Spinal cord (tissue), 9 donors: ENCODE measurements at regions not wholly inside any gene's neighbourhood (a gene's known extent, or its start where the extent isn't known, plus 50 kb on each side); places are given as distances from the start of the nearest gene placed in this dataset.
"Not testable (repeated sequence)": the region's sequence is repeated elsewhere in the genome, so short reads cannot be mapped to it uniquely, and the experiment has no call there.

Experiments
- DNase-seq, 6 donors: peaks; one replicate each; pipeline versions ENCODE4 v3.0.0 to v3.0.0-alpha.2; 2013 to 2015; ENCODE audit warnings: low spot score in 6 of 6, low read depth in 4 of 6
- H3K27ac ChIP-seq: one replicate; pipeline ENCODE4 v1.5.1; 2013; ENCODE audit warnings: low read depth, low read length, control low read depth
- H3K27me3 ChIP-seq: one replicate; pipeline ENCODE4 v1.6.1; 2013; ENCODE audit warnings: low read length; ENCODE audit not compliant: control insufficient read depth, insufficient read depth
- H3K36me3 ChIP-seq: one replicate; pipeline ENCODE4 v1.6.1; 2013; ENCODE audit warnings: low read length; ENCODE audit not compliant: control insufficient read depth, insufficient read depth
- H3K4me1 ChIP-seq: one replicate; pipeline ENCODE4 v1.6.1; 2013; ENCODE audit warnings: low read length; ENCODE audit not compliant: control insufficient read depth, insufficient read depth
- H3K4me3 ChIP-seq: one replicate; pipeline ENCODE4 v1.5.1; 2013; ENCODE audit warnings: low read depth, low read length, control low read depth
- H3K9me3 ChIP-seq: one replicate; pipeline ENCODE4 v1.6.1; 2013; ENCODE audit warnings: low read length; ENCODE audit not compliant: control insufficient read depth, insufficient read depth
- WGBS: methylation state at CpG from one replicate; pipeline ENCODE4 v1.1.5; 2013; ENCODE audit warnings: missing lambda C conversion rate; ENCODE audit not compliant: insufficient coverage; 5-methylcytosine and 5-hydroxymethylcytosine counted together
- donor health status: healthy.

DNA sequence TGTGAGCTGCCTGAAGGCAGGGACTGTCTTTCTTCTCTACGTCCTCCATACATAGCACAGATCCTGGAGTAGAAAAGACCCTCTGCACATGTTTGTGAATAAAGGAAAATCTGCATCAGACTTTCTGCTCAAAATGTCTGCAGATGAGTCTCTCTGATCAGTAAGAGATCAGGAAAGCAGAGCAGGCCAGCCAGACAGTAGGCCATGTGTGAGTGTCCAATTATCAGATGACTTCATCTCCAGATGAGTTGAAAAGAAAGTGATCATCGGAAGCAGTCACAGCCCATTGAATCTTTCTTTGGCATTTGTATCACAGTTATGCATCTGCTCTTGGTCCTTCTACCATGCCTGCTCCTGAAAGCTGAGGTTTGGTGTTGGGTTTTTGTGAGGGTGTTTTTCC is 298.7 kb upstream of the NCAM1 start:
- no peak for DNase-seq
- Histone ChIP-seq H3K27me3 (no peaks in the 10 kb centered on the region), H3K36me3 (no peaks in the 10 kb centered on the region), H3K4me1 (no peaks in the 10 kb centered on the region), H3K27ac (no peak overlapping the region), H3K9me3 (no peaks in the 10 kb centered on the region), H3K4me3 (no peak overlapping the region)
- WGBS = 86% methylated on average over 1 of the region's 2 CpGs

DNA sequence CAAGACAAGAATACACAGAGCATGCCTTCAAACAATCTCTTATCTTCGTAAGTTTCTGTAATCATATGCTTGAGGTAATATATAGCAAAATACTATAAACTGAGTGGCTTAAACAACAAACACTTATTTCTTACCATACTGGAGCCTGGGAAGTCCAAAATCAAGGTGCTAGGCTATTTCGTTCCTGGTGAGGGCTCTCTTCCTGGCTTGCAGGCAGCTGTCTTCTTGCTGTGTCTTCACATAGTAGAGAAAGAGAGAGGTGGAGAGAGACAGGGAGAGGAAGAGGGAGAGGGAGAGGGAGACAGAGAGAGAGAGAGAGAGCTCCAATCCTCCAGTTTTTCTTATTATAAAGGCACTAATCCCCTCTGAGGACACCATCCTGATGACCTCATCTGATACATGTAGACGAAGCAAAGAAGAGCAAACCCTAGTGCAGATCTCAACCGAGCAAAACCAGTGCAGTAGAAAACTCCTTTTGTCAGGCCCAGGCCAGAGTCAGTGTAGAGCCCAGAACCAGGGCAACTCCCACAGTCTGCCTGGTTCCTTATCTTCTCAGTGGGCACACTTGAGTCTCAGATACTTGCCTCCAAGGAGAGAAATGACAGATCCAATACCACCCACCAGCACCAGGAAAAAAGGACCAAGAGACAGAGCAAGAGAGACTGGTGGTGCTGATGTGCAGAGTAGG is 297.1 kb upstream of the NCAM1 start:
- H3K27ac ChIP-seq = no peak overlapping the region
- 94% methylated on average over 3 of the region's 4 CpGs for WGBS
- no peak for DNase-seq
- H3K27me3 ChIP-seq = no peaks in the 10 kb centered on the region
- no peaks in the 10 kb centered on the region for H3K4me1 ChIP-seq
- H3K9me3 ChIP-seq = no peaks in the 10 kb centered on the region
- no peak overlapping the region for H3K4me3 ChIP-seq
- H3K36me3 ChIP-seq = no peaks in the 10 kb centered on the region

DNA sequence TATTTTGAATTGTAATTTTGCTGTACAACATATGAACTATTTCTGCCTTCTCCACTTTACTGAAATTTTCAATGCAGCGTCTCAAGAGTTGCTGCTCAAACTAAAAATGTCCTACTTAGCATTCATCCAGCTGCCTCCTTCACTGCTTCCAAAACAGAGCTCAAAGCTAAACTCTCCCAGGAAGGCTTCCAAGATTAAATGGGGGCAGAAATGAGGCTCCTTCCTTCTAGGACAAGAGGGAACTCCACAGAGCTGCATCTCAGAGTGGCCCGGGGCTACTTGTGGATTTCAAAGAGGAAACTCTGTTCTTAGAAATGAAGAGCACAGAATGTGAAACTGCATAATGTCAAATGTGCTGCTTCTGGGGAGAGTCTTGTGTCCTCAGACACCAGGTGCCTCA is 295.9 kb upstream of the NCAM1 start:
- DNase-seq = peak in 1 of 6 donors; percentile 78
- no peak overlapping the region for H3K4me3 ChIP-seq
- 80% methylated on average over 1 of the region's 2 CpGs for WGBS
- no peaks in the 10 kb centered on the region for H3K4me1 ChIP-seq
- H3K27me3 ChIP-seq = no peaks in the 10 kb centered on the region
- no peaks in the 10 kb centered on the region for H3K36me3 ChIP-seq
- no peak overlapping the region for H3K27ac ChIP-seq
- H3K9me3 ChIP-seq = no peaks in the 10 kb centered on the region

DNA sequence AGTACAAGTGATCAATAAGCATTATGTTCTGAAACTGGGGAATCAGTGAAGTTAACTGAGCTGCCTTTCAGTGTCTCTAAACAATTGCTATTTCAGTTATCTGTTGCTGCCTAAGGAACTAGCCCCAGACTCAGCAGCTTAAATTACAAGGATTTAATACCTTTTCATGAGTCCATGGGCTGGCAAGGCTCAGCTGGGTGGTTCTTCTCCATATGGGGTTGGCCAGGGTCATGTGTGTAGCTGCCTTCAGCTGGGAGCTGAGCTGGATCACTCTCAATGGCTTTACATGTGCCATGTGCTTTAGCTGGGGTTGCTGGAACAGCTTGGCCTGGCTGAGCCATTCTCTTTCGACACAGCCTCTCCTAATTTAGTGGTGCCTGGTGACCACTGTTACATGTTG is 295.0 kb upstream of the NCAM1 start:
- no peak for DNase-seq
- Histone ChIP-seq H3K4me1 (peaks cover 5% of the 10 kb centered on the region), H3K27me3 (no peaks in the 10 kb centered on the region), H3K9me3 (no peaks in the 10 kb centered on the region), H3K27ac (no peak overlapping the region), H3K4me3 (no peak overlapping the region), H3K36me3 (no peaks in the 10 kb centered on the region)
- 100% methylated on average over 1 of the region's 1 CpG for WGBS

DNA sequence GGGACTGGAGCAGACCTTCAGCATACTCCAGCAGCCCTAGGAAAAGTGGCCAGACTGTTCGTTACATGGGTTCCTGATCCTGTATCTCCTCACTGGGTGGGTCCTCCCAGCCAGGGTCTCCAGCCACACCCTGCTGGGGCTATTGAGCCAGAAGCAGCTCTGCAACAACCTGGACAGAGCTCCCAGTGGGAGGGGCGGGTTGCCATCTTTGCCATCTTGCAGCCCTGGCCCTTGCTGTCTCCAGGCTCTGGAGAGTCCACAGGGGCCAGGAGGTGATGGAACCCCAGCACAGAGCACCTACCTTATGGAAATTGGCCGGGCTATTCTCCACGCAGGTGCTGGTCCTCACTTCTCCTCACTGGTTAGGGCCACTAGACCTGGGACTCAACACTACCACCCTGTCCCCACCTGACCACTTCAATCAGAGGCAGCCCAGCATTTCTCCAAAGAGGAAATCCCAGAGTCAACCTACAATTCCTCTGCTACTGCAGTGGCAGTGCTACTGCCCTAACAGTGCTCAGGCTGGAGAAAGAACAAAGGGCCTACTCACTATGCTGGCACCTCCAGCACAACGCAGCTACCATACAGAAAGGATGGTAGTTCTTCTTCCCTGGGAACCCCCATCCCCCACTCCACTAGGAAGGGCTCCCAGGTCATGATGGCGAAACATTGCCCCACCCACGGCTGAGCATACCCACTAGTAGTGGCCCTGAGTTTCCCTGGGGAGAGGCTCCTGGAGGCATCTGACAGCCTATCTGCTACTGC is 290.2 kb upstream of the NCAM1 start:
- Histone ChIP-seq H3K36me3 (no peaks in the 10 kb centered on the region), H3K4me3 (no peak overlapping the region), H3K9me3 (no peaks in the 10 kb centered on the region), H3K4me1 (peaks cover 9% of the 10 kb centered on the region), H3K27ac (no peak overlapping the region), H3K27me3 (no peaks in the 10 kb centered on the region)
- 81% methylated on average over 7 of the region's 7 CpGs for WGBS
- DNase-seq = no peak

DNA sequence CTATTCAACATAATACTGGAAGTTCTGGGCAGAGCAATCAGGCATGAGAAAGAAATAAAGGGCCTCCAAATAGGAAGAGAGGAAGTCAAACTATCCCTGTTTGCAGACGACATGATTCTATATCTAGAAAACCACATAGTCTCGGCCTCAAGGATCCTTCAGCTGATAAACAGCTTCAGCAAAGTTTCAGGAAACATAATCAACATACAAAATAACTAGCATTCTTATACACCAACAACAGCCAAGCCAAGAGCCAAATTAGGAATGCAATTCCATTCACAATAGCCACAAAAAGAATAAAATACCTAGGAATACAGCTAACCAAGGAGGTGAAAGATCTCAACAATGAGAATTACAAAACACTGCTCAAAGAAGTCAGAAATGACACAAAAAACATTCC is 287.8 kb upstream of the NCAM1 start:
- H3K4me3 ChIP-seq, H3K27ac ChIP-seq, H3K27me3 ChIP-seq, H3K36me3 ChIP-seq, H3K4me1 ChIP-seq, H3K9me3 ChIP-seq, DNase-seq: not testable (repeated sequence)
- 83% methylated on average over 1 of the region's 2 CpGs for WGBS

DNA sequence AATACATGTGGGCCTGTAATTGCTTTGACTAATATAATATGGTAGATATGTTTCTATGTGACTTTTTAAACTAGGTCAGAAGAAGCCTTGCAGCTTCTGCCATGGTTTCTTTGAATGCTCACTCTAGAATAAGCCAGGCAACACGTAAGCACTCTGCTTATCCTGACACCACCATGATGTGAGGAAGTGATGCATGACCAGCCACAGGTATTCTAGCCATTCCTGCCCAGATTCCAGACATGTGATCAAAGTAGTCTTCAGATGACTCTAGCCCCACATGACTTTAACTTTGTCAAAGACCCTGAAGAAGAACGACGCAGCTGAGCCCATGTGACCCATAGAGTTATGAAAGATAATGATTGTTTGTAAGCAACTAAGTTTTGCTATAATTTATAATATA is 276.1 kb upstream of the NCAM1 start:
- H3K27ac ChIP-seq = no peak overlapping the region
- DNase-seq = no peak
- H3K9me3 ChIP-seq = no peaks in the 10 kb centered on the region
- no peaks in the 10 kb centered on the region for H3K27me3 ChIP-seq
- H3K36me3 ChIP-seq = no peaks in the 10 kb centered on the region
- 100% methylated on average over 1 of the region's 3 CpGs for whole genome bisulfite sequencing
- no peaks in the 10 kb centered on the region for H3K4me1 ChIP-seq
- no peak overlapping the region for H3K4me3 ChIP-seq

DNA sequence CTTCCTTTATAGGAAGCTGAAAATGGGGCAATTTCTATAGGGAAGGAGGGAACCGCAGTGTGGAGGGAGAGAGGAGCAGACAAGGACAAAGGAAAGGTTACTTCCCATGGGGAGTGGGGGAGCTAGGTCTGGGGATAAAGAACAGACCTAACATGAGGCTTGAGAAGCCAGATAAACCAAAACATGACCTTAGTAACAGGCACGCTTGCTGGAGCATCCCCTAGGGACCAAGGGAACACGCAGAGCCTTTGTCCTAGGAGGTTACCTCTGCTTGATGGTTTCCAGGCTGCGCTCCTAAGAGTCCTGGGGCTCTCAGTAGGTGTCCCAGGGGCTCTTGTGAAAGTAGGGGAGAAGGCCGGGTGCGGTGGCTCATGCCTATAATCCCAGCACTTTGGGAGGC is 271.4 kb upstream of the NCAM1 start:
- H3K36me3 ChIP-seq = no peaks in the 10 kb centered on the region
- H3K4me3 ChIP-seq = no peak overlapping the region
- DNase-seq = no peak
- no peaks in the 10 kb centered on the region for H3K27me3 ChIP-seq
- H3K9me3 ChIP-seq = no peaks in the 10 kb centered on the region
- 85% methylated on average over 6 of the region's 6 CpGs for WGBS
- H3K4me1 ChIP-seq = no peaks in the 10 kb centered on the region
- H3K27ac ChIP-seq = no peak overlapping the region

DNA sequence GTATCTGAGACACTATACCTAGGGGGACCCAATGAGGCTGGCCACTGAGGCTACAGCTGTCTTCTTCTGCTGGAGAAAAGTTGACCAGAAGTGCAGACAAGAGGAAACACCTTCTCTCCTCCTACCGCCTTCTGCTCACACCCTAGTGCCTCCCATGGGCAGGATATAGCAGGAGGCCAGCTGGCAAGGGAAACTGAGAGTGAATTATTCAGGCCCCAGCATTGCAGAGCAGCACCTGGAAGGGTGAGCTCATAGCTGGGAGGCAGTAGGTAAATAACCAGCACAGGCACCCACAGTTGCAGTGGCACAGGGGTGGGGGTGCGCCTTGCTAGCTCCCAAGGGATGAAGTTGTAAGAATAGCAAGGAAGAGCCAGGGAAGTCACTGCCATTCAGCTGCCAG is 267.4 kb upstream of the NCAM1 start:
- H3K36me3 ChIP-seq = no peaks in the 10 kb centered on the region
- no peak overlapping the region for H3K27ac ChIP-seq
- H3K27me3 ChIP-seq = no peaks in the 10 kb centered on the region
- no peak for DNase-seq
- H3K4me3 ChIP-seq = no peak overlapping the region
- peaks cover 13% of the 10 kb centered on the region for H3K4me1 ChIP-seq
- WGBS = 100% methylated on average over 1 of the region's 2 CpGs
- no peaks in the 10 kb centered on the region for H3K9me3 ChIP-seq

DNA sequence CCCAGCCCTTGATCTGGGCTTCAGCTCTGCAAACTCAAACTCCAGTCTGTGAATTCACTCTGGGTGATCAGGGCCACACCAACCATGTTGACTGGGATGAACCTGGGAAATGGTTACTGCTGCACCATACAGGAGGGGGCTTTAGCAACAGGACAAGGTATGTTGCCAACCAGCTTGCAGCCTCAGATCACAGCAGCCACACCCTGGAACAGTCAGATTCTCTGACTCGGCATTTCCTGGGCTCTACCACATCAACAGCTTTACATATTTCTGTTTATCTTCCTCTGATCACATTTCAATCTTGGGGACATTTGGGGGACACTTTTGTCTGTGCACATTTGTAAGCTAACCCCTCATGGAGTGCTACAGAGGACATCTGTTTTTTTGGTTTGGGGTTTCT is 267.0 kb upstream of the NCAM1 start:
- no peaks in the 10 kb centered on the region for H3K27me3 ChIP-seq
- H3K27ac ChIP-seq = no peak overlapping the region
- H3K4me3 ChIP-seq = no peak overlapping the region
- 100% methylated on average over 1 of the region's 1 CpG for WGBS
- H3K4me1 ChIP-seq = peaks cover 13% of the 10 kb centered on the region
- H3K9me3 ChIP-seq = no peaks in the 10 kb centered on the region
- DNase-seq = no peak
- no peaks in the 10 kb centered on the region for H3K36me3 ChIP-seq
